Bronchial epithelial cell (primary cell): ENCODE measurements at regions not wholly inside any gene's neighbourhood (a gene's known extent, or its start where the extent isn't known, plus 50 kb on each side); places are given as distances from the start of the nearest gene placed in this dataset.

Source experiments
- DNase-seq: peaks from one replicate; pipeline ENCODE4 v3.0.0-alpha.2; 2010; ENCODE audit warnings: low read depth
- FAIRE-seq: peaks from 2 replicates; lab custom pipeline; 2011; peaks lifted over from hg19 to GRCh38; lab: Jason Lieb, UNC
- H3K27me3 ChIP-seq: 2 replicates; pipeline ENCODE4 v1.5.1; 2011; ENCODE audit warnings: low read length; ENCODE audit not compliant: control insufficient read depth, insufficient read depth
- H3K36me3 ChIP-seq: 2 replicates; pipeline ENCODE4 v1.5.1; 2011; ENCODE audit warnings: low read length; ENCODE audit not compliant: control insufficient read depth, insufficient read depth
- H3K4me3 ChIP-seq: 2 replicates; pipeline ENCODE4 v1.5.1; 2011; ENCODE audit warnings: mild to moderate bottlenecking, low read depth, low read length, control low read depth
- CTCF ChIP-seq: IDR thresholded peaks from 2 replicates; pipeline ENCODE4 v1.5.1; 2011; ENCODE audit warnings: mild to moderate bottlenecking, moderate library complexity, low read length, control low read depth, inconsistent platforms; ENCODE audit not compliant: insufficient read depth, severe bottlenecking

- FAIRE-seq (no peak), DNase-seq (no peak)
- Histone ChIP-seq H3K36me3 (no peaks in the 10 kb centered on the region), H3K27me3 (no peaks in the 10 kb centered on the region), H3K4me3 (no peak overlapping the region)
- TF ChIP-seq CTCF = no peak
Measured at GRCh38 chr6:149131891-149132290, 185.6 kb upstream of the TAB2 start.

DNA sequence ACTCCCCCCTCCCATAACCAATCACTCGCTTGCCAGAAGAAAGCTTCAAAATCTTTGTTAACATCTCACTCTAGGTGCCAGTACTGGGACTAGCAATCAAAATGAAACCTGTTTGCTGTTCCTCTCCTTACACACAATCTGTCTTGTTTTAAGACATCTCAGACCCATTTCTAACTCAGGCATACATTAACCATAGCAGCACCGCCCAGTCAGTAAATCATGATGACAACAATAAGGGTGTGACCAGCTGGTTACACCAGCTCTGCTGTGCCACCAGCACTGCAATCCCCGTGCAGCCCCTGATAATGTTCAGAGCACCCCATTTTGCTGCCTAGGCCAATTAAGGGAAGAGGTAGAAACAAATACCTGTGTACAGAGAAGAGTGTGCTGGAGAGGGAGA, 185.2 kb upstream of the TAB2 start:
- Histone ChIP-seq H3K27me3 (no peaks in the 10 kb centered on the region), H3K36me3 (no peaks in the 10 kb centered on the region), H3K4me3 (no peak overlapping the region)
- no peak for FAIRE-seq
- no peak for DNase-seq
- TF ChIP-seq CTCF = no peak

DNA sequence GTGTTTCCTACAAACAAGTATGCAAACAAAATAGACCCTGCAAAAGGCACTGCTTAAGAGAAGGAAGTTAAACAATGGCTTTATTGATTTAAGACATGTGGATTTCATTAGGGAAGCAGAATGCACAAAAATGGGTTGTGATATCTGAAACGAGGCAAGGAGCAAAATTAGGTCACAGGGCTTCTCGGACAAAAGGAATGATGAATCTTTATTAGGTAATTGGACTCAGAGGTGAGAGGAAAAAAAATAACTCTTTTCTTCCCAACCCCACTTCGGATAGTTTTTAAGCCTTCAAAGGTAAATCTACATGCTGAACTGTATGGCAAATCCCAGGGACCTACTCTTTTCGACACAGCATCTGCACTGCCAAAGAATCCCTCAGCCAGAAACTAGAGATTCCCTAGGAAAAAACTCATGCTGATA, 183.0 kb upstream of the TAB2 start:
- no peaks in the 10 kb centered on the region for H3K36me3 ChIP-seq
- H3K27me3 ChIP-seq = no peaks in the 10 kb centered on the region
- DNase-seq = no peak
- FAIRE-seq = no peak
- no peak overlapping the region for H3K4me3 ChIP-seq
- TF ChIP-seq CTCF = no peak

- Histone ChIP-seq H3K27me3 (no peaks in the 10 kb centered on the region), H3K4me3 (no peak overlapping the region), H3K36me3 (no peaks in the 10 kb centered on the region)
- DNase-seq (no peak), FAIRE-seq (no peak)
- TF ChIP-seq CTCF = no peak
Measured at GRCh38 chr6:149135809-149136208, 181.7 kb upstream of the TAB2 start.

DNA sequence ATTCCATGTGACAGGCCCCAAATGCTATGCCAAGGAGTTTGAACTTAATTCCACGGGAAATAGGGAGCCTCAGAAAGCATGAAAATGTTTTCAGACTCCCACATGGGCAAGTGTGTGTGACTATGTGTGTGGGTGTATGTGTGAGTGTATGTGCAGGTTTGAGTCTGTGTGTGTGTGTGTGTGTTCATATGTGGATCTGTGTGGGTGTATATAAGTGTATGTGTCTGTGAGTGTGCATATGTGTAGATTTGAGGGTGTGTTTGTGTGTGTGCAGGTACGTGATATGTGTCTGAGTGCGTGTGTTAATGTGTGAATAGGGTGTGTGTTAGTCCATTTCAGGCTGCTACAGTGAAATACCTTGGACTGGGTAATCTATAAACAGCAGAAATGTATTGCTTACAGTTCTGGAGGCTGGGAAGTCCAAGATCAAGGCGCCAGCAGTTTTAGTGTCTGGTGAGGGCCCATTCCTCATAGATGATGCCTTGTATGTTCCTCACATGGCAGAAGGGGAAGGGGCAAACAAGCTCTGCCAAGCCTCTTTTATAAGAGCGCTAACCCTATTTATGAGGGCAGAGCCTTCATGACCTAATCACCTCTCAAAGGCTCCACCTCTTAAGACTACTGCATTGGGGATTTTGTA, 181.1 kb upstream of the TAB2 start:
- H3K27me3 ChIP-seq = no peaks in the 10 kb centered on the region
- no peaks in the 10 kb centered on the region for H3K36me3 ChIP-seq
- no peak overlapping the region for H3K4me3 ChIP-seq
- TF ChIP-seq CTCF = no peak
- DNase-seq = no peak
- FAIRE-seq = peak; percentile 18

GRCh38 chr6:149136913-149137286, 180.6 kb upstream of the TAB2 start:
- Histone ChIP-seq H3K36me3 (no peaks in the 10 kb centered on the region), H3K4me3 (no peak overlapping the region), H3K27me3 (no peaks in the 10 kb centered on the region)
- no peak for TF ChIP-seq CTCF
- FAIRE-seq = no peak
- DNase-seq = no peak
